ENCODE measurements at regions not wholly inside any gene's neighbourhood (a gene's known extent, or its start where the extent isn't known, plus 50 kb on each side); places are given as distances from the start of the nearest gene placed in this dataset.

DNA sequence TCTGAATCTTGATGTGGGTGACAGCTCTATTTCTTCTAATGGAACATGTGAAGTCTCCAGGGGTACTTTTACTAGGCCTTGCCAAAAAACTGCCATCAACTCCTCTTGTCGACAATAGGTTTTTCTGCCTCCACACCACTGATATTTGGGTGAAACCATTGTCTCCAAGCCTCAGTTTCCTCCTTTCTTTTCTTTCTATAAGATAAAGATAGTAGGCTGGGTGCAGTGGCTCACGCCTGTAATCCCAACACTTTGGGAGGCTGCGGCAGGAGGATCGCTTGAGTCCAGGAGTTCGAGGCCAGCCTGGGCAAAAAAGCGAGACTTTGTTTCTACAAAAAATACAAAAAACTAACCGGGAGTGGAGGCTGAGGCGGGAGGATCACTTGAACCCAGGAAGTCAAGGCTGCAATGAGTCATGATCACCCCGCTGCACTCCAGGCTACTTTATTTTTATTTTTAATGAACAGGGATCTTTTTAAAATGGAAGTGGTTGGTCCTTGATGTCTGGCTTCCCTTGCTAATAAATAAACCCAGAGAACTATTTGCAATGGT is 159.9 kb upstream of the TNFAIP3 start:
- TF ChIP-seq EZH2 (IDR thresholded peaks at IDR 0.05; ENCODE audit: borderline replicate concordance, low read length), result no peak
- TF ChIP-seq, protein P1, sequence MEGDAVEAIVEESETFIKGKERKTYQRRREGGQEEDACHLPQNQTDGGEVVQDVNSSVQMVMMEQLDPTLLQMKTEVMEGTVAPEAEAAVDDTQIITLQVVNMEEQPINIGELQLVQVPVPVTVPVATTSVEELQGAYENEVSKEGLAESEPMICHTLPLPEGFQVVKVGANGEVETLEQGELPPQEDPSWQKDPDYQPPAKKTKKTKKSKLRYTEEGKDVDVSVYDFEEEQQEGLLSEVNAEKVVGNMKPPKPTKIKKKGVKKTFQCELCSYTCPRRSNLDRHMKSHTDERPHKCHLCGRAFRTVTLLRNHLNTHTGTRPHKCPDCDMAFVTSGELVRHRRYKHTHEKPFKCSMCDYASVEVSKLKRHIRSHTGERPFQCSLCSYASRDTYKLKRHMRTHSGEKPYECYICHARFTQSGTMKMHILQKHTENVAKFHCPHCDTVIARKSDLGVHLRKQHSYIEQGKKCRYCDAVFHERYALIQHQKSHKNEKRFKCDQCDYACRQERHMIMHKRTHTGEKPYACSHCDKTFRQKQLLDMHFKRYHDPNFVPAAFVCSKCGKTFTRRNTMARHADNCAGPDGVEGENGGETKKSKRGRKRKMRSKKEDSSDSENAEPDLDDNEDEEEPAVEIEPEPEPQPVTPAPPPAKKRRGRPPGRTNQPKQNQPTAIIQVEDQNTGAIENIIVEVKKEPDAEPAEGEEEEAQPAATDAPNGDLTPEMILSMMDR (IDR thresholded peaks at IDR 0.05; ENCODE audit: low read length), result no peak

Data from OCI-LY1 (cell line).